ENCODE measurements at regions not wholly inside any gene's neighbourhood (a gene's known extent, or its start where the extent isn't known, plus 50 kb on each side); places are given as distances from the start of the nearest gene placed in this dataset.

GRCh38 chr22:40116496-40117200, 61.1 kb upstream of the TNRC6B start (continued):
- no peak for TF ChIP-seq RNF2 (IDR thresholded peaks at IDR 0.05; ENCODE audit: borderline replicate concordance, low read depth, low read length, missing control alignments, poor library complexity, severe bottlenecking)
- TF ChIP-seq MAX (IDR thresholded peaks at IDR 0.05): no peak
- TF ChIP-seq, protein P1, sequence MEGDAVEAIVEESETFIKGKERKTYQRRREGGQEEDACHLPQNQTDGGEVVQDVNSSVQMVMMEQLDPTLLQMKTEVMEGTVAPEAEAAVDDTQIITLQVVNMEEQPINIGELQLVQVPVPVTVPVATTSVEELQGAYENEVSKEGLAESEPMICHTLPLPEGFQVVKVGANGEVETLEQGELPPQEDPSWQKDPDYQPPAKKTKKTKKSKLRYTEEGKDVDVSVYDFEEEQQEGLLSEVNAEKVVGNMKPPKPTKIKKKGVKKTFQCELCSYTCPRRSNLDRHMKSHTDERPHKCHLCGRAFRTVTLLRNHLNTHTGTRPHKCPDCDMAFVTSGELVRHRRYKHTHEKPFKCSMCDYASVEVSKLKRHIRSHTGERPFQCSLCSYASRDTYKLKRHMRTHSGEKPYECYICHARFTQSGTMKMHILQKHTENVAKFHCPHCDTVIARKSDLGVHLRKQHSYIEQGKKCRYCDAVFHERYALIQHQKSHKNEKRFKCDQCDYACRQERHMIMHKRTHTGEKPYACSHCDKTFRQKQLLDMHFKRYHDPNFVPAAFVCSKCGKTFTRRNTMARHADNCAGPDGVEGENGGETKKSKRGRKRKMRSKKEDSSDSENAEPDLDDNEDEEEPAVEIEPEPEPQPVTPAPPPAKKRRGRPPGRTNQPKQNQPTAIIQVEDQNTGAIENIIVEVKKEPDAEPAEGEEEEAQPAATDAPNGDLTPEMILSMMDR (IDR thresholded peaks at IDR 0.05; ENCODE audit: control extremely low read depth in 1 of 3, insufficient read depth in 1 of 3, low read depth in 1 of 3, low read length in 3 of 3): no peak
- TF ChIP-seq KDM1A (IDR thresholded peaks at IDR 0.05; ENCODE audit: borderline replicate concordance, low read length): no peak
- TF ChIP-seq CHD7 (IDR thresholded peaks at IDR 0.05; ENCODE audit: insufficient replicate concordance, low read length): no peak
- no peak for TF ChIP-seq TEAD4 (IDR thresholded peaks at IDR 0.05; ENCODE audit: low read depth, low read length)
- no peak for TF ChIP-seq NANOG (IDR thresholded peaks at IDR 0.05; ENCODE audit: insufficient read depth, low read depth, low read length, poor library complexity, severe bottlenecking)
